GM19397 (cell line): ENCODE measurements at regions not wholly inside any gene's neighbourhood (a gene's known extent, or its start where the extent isn't known, plus 50 kb on each side); places are given as distances from the start of the nearest gene placed in this dataset.
"Not testable (repeated sequence)": the region's sequence is repeated elsewhere in the genome, so short reads cannot be mapped to it uniquely, and the experiment has no call there.

Source experiments
- ATAC-seq: cut with Tn5 transposase; IDR thresholded peaks from one replicate; pipeline ENCODE4 v1.9.1; 2021; ENCODE audit warnings: mild to moderate bottlenecking, moderate library complexity; ENCODE audit not compliant: unreplicated experiment

GRCh38 chr2:153420394-153420793, 58.2 kb downstream of the RPRM start:
- ATAC-seq = no peak

DNA sequence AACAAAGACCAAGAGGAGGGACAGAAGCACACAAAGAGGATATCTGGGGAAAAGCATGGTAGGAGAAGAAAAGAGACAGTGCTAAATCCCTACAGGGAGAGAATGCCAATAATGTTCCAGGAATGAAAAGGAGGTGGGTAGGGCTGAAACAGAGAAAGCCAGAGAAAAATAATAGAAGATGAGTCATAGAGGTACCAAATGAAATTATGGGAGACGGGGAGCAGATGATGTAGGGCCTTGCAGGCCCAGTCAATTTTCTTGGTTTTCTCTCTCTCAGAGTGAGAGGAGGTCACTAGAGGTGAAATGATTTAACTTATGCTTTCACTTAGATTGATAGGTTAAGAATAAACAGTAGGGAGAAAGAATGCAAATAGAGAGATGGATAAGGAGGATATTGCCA, 61.5 kb downstream of the RPRM start:
- ATAC-seq = no peak

GRCh38 chr2:153416071-153416470, 62.5 kb downstream of the RPRM start:
- ATAC-seq = no peak

DNA sequence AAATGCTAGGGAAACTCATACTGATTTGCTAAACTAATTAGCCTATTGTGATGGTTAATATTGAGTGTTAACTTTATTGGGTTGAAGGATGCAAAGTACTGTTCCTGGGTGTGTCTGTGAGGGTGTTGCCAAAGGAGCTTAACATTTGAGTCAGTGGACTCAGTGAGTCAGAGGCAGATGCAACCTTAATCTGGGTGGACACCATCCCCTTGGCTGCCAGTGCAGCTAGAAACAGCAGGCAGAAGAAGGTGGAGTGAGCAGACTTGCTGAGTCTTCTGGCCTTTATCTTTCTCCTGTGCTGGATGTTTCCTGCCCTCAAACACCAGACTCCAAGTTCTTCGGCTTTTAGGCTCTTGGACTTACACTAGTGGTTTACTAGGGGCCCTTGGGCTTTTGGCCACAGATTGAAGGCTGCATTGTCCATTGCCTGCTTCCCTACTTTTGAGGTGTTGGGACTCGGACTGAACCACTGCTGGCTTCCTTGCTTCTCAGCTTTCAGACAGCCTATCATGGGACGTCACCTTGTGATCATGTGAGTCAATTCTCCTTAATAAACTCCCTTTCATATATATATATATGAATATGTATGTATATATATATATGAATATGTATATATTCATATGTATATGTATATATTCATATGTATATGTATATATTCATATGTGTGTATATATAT, 69.7 kb downstream of the RPRM start:
- ATAC-seq = no peak

DNA sequence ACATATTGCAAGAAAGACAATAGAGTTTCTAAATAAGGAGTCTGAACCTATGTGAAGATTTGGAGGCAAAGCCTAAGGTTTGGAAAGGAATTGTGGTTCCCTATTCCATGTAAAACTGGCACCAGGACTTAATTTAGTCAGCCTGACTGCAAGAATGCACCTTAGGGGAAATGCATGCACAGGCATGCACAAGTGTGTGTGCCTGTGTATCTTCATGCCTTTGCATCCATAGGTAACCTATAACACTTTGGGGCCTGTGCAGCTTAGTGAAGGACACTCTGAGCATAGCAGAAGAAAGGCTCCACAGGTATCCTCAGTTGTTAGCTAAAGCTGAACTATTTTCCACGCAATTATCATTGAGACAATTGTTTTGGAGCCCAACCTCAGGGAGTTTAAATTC, 73.4 kb downstream of the RPRM start:
- ATAC-seq = no peak

GRCh38 chr2:153404792-153405191, 73.8 kb downstream of the RPRM start:
- no peak for ATAC-seq

GRCh38 chr2:153403940-153404339, 74.6 kb downstream of the RPRM start:
- no peak for ATAC-seq

DNA sequence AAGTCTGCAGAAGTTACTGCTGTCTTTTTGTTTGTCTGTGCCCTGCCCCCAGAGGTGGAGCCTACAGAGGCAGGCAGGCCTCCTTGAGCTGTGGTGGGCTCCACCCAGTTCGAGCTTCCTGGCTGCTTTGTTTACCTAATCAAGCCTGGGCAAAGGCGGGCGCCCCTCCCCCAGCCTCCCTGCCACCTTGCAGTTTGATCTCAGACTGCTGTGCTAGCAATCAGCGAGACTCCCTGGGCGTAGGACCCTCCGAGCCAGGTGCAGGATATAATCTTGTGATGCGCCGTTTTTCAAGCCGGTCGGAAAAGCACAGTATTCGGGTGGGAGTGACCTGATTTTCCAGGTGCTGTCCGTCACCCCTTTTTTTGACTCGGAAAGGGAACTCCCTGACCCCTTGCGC, 75.2 kb downstream of the RPRM start:
- not testable (repeated sequence) for ATAC-seq

GRCh38 chr2:153394686-153395085, 83.9 kb downstream of the RPRM start:
- no peak for ATAC-seq

- no peak for ATAC-seq
Measured at GRCh38 chr2:153394247-153394646, 84.3 kb downstream of the RPRM start.

GRCh38 chr2:153393518-153393917, 85.0 kb downstream of the RPRM start:
- no peak for ATAC-seq

DNA sequence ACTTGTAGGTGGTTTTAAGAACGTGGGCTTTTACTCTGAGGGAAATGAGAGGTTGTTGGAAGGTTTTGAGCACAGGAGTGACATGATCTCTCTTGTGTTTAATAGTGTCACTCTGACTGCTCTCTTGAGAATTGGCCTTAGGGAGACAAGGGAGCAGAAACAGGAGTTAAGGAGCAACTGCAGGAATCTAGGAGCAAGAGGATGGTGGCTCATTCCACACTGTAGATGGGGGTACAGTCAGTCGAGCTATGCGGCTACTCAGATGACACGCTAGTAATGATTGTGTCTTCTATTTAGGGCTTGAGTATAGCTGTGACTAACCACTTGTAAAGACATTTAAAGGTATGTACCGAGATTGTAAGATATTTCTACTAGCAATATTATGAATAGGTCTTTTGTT, 87.4 kb downstream of the RPRM start:
- ATAC-seq = no peak

GRCh38 chr2:153388246-153388645, 90.3 kb downstream of the RPRM start:
- no peak for ATAC-seq

GRCh38 chr2:153387203-153387602, 91.4 kb downstream of the RPRM start:
- ATAC-seq = no peak

DNA sequence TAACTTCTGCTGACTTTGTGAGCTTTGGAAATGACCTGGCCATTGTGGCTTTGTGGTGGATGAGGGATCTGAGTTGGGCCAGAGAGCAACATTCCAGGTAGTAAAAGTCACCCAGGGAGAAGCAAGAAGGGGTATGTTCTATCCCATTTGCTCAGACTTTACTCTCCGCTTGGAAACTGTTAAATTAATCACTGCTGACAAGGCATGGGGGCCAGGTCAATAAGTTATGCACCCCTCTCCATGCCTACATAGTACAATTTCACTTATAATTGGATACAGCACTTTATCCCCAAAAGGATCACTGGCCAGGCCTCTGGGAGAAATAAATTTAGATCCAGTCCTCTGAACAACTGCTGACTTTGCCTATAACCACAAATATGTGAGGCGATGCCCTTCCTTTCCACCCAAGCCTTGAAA, 92.1 kb downstream of the RPRM start:
- ATAC-seq = no peak

DNA sequence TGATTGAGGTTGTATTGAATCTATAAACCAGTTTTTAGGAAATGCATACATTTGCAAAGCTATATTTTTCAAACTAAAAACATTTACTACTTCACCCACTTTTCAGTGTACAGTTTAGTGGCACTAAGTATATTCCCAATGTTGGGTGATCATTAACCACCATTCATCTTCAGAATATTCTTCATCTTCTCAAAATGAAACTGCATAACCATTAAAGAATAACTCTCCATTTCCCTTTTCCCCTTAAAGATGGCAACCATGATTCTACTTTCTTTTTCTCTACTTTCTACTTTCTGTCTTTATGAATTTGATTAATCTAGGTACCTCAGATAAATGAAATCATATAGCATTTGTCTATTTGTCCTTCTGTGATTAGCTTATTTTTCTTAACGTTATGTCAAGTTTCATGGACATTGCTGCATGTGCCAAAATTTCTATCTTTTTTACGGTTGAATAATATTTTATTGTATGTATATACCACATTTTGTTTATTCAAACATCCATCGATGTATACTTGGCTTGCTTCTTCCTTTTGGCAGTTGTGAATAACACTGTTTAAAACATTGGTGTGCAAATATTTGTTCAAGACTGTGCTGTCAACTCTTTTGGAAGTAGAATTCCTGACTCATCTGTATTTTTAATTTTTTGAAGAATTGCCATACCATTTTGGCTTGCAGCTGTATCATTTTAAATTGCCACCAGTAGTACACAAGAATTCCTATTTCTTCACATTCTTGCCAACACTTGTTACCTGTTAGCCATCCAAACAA, 104.9 kb downstream of the RPRM start:
- ATAC-seq = no peak

- no peak for ATAC-seq
Measured at GRCh38 chr2:153360239-153360638, 118.3 kb downstream of the RPRM start.

GRCh38 chr2:153354377-153354776, 124.2 kb downstream of the RPRM start:
- ATAC-seq = no peak

- no peak for ATAC-seq
Measured at GRCh38 chr2:153349603-153350002, 129.0 kb downstream of the RPRM start.

DNA sequence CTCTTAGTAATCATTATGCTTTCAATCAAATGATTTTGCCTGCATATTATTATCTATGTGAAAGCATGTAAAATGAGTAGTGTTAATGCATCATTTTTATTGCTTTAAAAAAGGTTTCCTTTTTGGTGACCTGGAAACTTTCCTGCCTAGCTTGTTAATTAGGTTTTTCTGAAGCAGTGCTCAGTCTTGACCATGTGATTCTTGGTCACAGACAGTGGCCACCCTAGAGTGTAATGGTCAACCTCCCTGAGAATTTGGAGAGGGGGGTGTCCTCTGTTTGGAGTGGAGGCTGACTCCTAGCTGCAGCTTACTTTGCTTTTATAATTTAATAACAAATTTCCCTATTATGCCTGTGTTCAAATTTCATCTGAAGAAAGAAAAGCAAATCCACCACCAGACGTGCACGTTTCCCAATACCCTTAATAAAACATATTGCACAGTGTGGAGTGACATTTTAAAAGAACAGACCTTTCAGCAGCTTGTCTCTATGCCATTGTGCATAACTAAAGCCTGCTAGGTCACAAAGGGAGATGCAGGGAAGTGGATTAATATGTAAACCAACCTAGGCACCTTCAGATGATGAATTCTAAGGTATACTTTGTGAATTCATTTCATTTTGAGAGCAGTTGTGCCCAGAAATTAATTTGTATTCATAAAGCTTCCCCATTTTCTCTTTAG, 130.6 kb downstream of the RPRM start:
- no peak for ATAC-seq

DNA sequence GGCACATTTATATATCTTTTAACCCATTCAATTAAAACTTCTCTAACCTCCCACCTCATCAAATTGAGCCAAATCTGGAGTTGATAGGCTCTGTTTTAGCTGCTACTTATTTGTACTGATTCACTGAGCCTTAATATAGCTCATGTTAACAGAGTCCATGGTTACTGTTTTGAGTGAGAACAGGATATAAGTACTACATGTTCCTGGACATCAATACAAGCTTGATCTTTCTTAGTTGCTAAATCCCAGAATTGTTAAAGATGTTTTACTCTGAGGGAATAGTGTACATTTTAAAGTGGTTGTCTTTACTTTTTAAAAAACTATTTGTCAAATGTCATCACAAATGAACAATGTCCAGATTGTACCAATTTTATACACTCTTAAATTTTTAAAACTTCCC, 157.7 kb downstream of the RPRM start:
- ATAC-seq = no peak

DNA sequence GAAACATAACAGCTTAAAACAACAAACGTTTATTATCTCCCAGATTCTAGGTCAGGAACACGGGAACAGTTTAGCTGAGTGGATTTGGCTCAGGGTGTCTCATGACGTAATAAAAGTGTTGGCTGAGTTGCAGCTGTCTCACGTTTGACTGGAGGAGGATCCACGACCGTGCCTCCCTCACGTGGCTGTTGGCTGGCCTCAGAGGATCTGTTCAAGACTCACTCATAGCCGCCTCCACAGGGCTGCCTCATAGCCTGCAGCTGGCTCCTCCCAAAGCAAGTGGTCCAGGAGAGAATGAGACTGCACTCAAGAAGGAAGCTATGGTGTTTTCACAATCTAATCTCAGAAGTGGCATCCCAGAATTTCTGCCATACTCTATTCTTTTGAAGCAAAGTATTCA, 167.1 kb downstream of the RPRM start:
- no peak for ATAC-seq
